Activated gamma-delta T cell treated with anti-CD3 and anti-CD28 coated beads, Interleukin-2, amount 50 U/mL, for 16 hours (primary cell): ENCODE measurements at regions not wholly inside any gene's neighbourhood (a gene's known extent, or its start where the extent isn't known, plus 50 kb on each side); places are given as distances from the start of the nearest gene placed in this dataset.

ENCODE experiments used
- DNase-seq: peaks from one replicate; pipeline ENCODE4 v3.0.0-alpha.2; 2020; ENCODE audit warnings: low read depth

GRCh38 chr2:2717406-2717805 is 386.3 kb upstream of the MYT1L start:
- no peak for DNase-seq

GRCh38 chr2:2716771-2717170 is 385.7 kb upstream of the MYT1L start:
- no peak for DNase-seq

GRCh38 chr2:2715036-2715818 is 384.2 kb upstream of the MYT1L start:
- no peak for DNase-seq

GRCh38 chr2:2714408-2714807 is 383.3 kb upstream of the MYT1L start:
- DNase-seq, result no peak

GRCh38 chr2:2709431-2709770 is 378.3 kb upstream of the MYT1L start:
- no peak for DNase-seq

GRCh38 chr2:2708575-2709430 is 377.7 kb upstream of the MYT1L start:
- no peak for DNase-seq

GRCh38 chr2:2707206-2707991 is 376.3 kb upstream of the MYT1L start:
- DNase-seq, result no peak

GRCh38 chr2:2706306-2706705 is 375.2 kb upstream of the MYT1L start:
- DNase-seq, result no peak

- no peak for DNase-seq
Observed at GRCh38 chr2:2705871-2706270, 374.8 kb upstream of the MYT1L start.

GRCh38 chr2:2704428-2705090 is 373.5 kb upstream of the MYT1L start:
- no peak for DNase-seq

GRCh38 chr2:2703762-2704427 is 372.8 kb upstream of the MYT1L start:
- no peak for DNase-seq

GRCh38 chr2:2703172-2703571 is 372.1 kb upstream of the MYT1L start:
- DNase-seq, result no peak

GRCh38 chr2:2702385-2702784 is 371.3 kb upstream of the MYT1L start:
- DNase-seq, result no peak

- DNase-seq, result no peak
Observed at GRCh38 chr2:2701813-2702212, 370.7 kb upstream of the MYT1L start.

- DNase-seq, result no peak
Observed at GRCh38 chr2:2701176-2701781, 370.2 kb upstream of the MYT1L start.

- DNase-seq, result no peak
Observed at GRCh38 chr2:2699121-2699505, 368.0 kb upstream of the MYT1L start.

- no peak for DNase-seq
Observed at GRCh38 chr2:2698182-2699120, 367.4 kb upstream of the MYT1L start.

GRCh38 chr2:2696733-2697455 is 365.8 kb upstream of the MYT1L start:
- DNase-seq, result no peak

GRCh38 chr2:2696325-2696724 is 365.2 kb upstream of the MYT1L start:
- no peak for DNase-seq
